HG02798 (cell line): ENCODE measurements at regions not wholly inside any gene's neighbourhood (a gene's known extent, or its start where the extent isn't known, plus 50 kb on each side); places are given as distances from the start of the nearest gene placed in this dataset.
"Not testable (repeated sequence)": the region's sequence is repeated elsewhere in the genome, so short reads cannot be mapped to it uniquely, and the experiment has no call there.

Experiments
- ATAC-seq: cut with Tn5 transposase; IDR thresholded peaks from one replicate; pipeline ENCODE4 v1.9.1; 2021; ENCODE audit warnings: mild to moderate bottlenecking; ENCODE audit not compliant: unreplicated experiment, poor library complexity

- ATAC-seq = no peak
Observed at GRCh38 chr21:25490742-25491141, 116.5 kb downstream of the MRPL39 start.

GRCh38 chr21:25489673-25490072 lies 117.6 kb downstream of the MRPL39 start:
- no peak for ATAC-seq

DNA sequence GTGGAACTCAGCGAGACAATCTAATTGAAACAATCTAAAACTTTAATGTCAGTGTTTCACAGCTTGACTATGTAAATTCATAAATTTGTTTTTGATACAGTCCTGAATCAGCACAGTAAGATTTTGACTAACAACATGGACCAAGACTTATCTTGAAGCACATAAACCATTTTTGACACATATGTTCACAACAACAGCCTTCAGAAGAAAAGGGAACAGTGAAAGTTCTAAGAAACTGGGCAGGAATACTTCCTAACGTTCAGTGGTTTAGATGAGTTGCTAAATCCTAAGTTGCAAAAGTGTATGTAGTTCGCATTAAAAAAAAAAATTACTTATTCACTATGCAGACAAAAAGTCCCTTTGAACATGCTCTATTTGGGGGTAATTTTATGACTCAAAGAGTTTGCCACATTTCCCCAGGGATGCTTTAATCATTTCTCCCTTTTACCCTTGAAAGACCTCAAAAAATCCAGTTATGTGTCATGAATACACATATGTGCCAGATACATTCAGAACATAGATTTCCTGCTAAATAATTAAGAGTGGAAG lies 120.2 kb downstream of the MRPL39 start:
- ATAC-seq = peak; percentile 69

DNA sequence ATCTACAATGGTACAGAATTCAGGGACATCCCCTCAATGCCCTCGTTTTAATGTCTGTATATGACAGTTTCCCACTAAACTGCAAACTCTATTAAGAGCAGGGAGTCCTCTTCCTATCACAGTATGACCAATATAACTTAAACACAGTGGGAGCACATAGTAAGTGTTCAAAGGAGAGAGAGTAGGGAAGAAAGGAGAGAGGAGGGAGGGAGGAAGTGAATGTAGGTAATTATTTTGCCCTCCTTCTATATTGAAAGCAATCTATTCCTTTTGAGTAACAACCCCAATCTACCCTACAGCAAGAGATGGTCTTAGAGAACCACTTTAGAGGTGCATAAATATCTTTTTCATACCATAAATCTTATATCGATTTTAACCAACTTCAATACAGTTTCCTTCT lies 121.4 kb downstream of the MRPL39 start:
- no peak for ATAC-seq

- ATAC-seq = no peak
Observed at GRCh38 chr21:25467896-25468295, 139.4 kb downstream of the MRPL39 start.

DNA sequence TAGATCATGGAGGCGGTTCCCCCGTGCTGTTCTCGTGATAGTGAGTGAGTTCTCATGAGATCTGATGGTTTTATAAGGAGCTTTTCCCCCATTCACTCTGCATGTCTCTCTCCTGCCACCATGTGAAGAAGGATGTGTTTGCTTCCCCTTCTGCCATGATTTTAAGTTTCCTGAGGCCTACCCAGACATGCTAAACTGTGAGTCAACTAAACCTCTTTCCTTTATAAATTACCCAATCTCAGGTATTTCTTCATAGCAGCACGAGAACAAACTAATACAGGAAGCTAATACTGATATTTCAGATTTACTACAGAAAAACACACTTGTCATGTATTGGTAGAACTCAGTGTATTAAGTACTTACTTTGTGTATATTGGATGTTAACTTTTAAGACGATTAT lies 140.2 kb downstream of the MRPL39 start:
- ATAC-seq = not testable (repeated sequence)

- ATAC-seq = no peak
Observed at GRCh38 chr21:25466470-25466869, 140.8 kb downstream of the MRPL39 start.

GRCh38 chr21:25465263-25465662 lies 142.0 kb downstream of the MRPL39 start:
- ATAC-seq = no peak

GRCh38 chr21:25464275-25464674 lies 143.0 kb downstream of the MRPL39 start:
- peak; percentile 56 for ATAC-seq

- peak; percentile 65 for ATAC-seq
Observed at GRCh38 chr21:25462517-25462971, 144.7 kb downstream of the MRPL39 start.

- ATAC-seq = no peak
Observed at GRCh38 chr21:25461725-25462124, 145.6 kb downstream of the MRPL39 start.

DNA sequence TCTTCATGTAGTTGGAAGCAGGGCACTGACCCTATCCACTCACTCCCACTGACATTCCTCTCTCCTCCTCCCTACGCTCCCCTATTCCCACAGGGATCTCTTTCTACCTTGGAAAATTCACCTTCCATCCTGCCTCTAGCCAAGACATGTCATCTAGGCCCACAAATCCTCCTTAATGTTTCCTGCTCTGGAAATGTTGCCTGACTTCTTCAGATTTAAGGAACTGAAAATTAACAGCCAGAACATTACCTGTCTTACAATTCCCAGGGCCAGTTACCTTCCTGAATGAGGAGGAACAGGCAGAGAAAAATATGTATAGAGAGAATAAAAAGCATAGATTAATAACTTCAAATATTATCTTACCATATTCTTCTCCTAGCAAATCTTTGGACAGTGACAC lies 147.3 kb downstream of the MRPL39 start:
- ATAC-seq = no peak

GRCh38 chr21:25459365-25459764 lies 147.9 kb downstream of the MRPL39 start:
- no peak for ATAC-seq

DNA sequence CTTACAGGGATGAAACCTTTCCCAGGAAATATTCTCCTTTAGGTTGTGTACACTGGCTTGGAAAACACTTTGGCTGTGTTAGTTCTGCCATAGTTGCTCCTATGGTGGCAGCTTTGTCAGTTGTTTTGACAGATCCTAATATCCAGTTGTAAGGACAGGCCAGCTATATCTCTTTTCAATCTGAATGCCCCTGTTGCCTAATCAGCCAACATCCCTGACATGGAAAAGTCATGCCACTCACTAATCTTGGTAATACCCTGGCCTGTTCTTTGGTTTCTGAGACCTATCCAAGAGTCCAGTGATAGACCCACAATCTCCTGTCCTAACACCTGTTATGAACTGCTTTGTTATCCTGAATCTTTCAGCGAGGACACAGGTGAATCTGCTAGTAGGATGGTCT lies 148.8 kb downstream of the MRPL39 start:
- no peak for ATAC-seq

DNA sequence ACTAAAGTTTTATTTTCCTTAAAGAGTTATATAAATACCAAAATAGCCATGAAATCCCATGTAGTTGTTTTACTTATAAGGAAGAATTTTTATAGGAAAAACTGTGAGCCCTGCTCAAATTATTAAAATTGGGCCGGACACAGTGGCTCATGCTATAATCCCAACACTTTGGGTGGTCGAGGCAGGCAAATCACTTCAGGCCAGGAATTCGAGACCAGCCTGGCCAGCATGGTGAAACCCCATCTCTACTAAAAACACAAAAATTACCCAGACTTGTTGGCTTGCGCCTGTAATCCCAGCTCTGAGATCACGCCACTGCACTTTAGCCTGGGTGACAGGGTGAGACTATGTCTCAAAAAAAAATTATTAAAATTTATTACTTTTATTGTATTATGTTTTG lies 149.3 kb downstream of the MRPL39 start:
- ATAC-seq = no peak

DNA sequence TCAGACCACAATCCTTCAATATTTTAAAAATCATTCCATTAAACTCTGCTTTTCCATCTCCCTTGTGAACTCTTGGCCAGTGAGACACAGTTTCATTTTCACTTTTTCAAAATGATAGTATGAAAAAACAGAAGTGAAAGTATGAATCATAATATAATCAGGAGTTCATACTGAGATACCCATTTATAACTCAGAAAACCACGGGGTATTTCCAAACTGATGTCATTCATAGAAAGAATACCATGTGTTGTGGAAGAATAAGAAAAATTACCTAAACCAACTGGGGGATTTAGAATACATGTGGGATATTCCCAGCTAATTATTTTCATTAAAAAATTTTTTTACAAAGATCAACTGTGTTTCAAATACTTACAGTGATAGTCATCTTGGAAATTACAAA lies 149.9 kb downstream of the MRPL39 start:
- peak; percentile 73 for ATAC-seq

GRCh38 chr21:25456672-25457071 lies 150.6 kb downstream of the MRPL39 start:
- peak; percentile 47 for ATAC-seq

GRCh38 chr21:25453524-25453923 lies 153.8 kb downstream of the MRPL39 start:
- ATAC-seq = no peak

DNA sequence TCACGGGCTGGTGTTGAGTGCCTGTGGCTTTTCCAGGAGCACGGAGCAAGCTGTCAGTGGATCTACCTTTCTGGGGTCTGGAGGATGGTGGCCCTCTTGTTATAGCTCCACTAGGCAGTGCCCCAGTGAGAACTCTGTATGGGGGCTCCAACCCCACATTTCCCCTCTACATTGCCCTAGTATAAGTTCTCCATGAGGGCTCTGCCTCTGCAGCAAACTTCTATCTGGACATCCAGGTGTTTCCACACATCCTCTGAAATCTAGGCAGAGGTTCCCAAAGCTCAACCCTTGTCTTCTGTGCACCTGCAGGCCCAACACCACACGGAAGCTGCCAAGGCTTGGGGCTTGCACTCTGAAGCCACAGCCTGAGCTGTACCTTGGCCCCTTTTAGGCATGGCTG lies 157.3 kb downstream of the MRPL39 start:
- ATAC-seq = no peak

- no peak for ATAC-seq
Observed at GRCh38 chr21:25441835-25442234, 165.4 kb downstream of the MRPL39 start.

GRCh38 chr21:25437465-25437864 lies 169.8 kb downstream of the MRPL39 start:
- not testable (repeated sequence) for ATAC-seq

DNA sequence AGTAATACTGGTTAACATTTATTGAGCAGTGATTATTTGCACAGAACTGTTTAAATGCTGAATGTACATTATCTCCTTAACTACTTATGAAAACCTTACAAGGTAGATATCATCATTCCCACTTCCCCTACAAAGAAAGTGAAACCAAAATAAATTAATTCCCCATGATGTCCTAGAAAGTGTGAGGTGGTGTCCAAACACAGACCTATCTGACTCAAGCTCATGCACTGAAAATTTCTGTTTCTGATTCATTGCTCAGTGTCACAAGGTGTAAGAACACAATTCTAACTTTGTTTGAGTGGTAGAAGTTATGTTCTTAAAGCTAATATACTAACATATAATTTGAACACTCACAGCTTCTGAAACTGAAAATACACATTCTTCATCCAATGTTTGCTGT lies 178.7 kb downstream of the MRPL39 start:
- peak; percentile 57 for ATAC-seq

GRCh38 chr21:25427828-25428227 lies 179.5 kb downstream of the MRPL39 start:
- ATAC-seq = no peak
